ENCODE measurements at regions not wholly inside any gene's neighbourhood (a gene's known extent, or its start where the extent isn't known, plus 50 kb on each side); places are given as distances from the start of the nearest gene placed in this dataset.

DNA sequence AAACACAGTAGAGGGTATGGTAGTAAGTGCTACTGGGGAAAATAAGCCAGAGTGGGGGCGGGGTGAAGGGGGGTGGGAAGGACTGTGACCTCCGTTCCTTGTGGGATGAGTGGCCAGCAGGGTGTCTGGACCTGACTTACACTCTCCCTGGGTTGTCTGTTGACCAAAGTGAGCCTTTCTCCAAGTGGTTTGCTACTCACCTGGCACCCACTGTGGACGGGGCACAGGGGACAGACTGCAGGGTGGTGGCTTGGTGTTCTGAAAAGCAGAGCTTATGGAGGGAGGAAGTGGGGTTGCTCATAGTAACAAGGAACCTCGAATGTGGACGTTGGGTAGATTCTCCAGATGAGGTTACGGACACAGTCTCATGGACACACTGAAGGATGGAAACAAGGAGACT, 94.4 kb upstream of the VRK1 start:
- TF ChIP-seq POLR2A (IDR thresholded peaks at IDR 0.05) = no peak
- TF ChIP-seq, protein P1, sequence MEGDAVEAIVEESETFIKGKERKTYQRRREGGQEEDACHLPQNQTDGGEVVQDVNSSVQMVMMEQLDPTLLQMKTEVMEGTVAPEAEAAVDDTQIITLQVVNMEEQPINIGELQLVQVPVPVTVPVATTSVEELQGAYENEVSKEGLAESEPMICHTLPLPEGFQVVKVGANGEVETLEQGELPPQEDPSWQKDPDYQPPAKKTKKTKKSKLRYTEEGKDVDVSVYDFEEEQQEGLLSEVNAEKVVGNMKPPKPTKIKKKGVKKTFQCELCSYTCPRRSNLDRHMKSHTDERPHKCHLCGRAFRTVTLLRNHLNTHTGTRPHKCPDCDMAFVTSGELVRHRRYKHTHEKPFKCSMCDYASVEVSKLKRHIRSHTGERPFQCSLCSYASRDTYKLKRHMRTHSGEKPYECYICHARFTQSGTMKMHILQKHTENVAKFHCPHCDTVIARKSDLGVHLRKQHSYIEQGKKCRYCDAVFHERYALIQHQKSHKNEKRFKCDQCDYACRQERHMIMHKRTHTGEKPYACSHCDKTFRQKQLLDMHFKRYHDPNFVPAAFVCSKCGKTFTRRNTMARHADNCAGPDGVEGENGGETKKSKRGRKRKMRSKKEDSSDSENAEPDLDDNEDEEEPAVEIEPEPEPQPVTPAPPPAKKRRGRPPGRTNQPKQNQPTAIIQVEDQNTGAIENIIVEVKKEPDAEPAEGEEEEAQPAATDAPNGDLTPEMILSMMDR (IDR thresholded peaks at IDR 0.05) = no peak
